Stimulated activated CD8-positive, alpha-beta memory T cell treated with anti-CD3 and anti-CD28 coated beads, Interleukin-4, amount 100 ng/mL, for 48 hours (primary cell): ENCODE measurements at regions not wholly inside any gene's neighbourhood (a gene's known extent, or its start where the extent isn't known, plus 50 kb on each side); places are given as distances from the start of the nearest gene placed in this dataset.
"Not testable (repeated sequence)": the region's sequence is repeated elsewhere in the genome, so short reads cannot be mapped to it uniquely, and the experiment has no call there.

Experiments
- DNase-seq: peaks from one replicate; pipeline ENCODE4 v3.0.0-alpha.2; 2020

DNA sequence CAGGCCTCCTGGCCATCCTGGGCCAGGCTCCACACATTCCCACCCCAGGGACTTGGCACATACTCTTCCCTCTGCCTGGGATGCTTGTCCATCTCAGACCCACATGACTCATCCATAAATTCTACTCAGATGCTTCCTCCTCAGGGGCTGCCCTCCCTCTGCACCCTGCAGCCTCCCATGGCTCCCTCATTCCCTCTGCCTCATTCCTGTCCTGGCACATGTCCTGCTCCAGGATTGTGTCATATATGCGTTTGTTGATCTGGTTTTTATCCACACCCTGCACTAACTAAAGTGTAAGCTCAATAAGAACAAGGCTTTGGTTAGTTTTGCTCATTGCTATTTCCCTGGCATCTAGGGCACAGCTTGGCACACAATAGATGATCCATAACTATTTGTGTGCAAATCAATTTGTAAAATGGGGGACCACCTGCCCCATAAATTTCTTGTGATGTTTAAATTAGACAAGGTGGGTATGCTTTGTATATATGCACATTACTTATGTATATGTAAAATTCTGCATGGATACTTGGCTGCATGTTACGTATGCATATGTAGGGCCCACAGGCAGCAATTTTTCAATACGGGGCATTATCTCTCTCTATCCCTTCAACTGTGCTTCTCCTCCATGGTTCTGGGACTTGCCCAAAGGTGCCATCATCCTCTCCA, 191.4 kb downstream of the PTPRU start:
- no peak for DNase-seq

DNA sequence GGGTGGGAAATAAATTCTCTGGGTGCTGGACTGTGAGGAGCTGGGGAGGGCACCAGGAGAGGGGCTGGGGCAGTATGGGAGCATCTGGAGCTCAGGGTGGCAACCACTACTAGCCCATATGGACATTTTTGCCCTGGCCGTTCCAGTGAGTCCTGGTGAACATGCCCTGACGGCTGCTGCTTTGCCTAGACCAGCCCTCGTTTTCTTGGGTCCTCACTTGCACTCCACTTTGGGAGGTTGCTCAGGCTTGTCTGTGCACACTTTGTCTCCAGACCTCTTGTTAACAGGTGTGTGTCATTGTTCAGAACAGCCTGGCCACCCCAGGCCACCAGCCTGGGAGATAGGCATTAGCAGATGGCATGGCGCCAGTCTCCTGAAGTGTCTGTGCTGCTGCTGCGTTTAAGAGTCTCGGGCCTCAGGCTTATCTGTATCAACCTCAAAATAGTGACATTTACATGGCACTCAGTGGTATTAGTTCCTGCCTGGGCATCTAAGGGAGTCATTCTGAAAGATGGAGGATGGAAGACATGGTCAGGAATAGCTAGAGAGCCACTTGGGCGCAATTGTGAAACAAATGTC, 190.5 kb downstream of the PTPRU start:
- no peak for DNase-seq

DNA sequence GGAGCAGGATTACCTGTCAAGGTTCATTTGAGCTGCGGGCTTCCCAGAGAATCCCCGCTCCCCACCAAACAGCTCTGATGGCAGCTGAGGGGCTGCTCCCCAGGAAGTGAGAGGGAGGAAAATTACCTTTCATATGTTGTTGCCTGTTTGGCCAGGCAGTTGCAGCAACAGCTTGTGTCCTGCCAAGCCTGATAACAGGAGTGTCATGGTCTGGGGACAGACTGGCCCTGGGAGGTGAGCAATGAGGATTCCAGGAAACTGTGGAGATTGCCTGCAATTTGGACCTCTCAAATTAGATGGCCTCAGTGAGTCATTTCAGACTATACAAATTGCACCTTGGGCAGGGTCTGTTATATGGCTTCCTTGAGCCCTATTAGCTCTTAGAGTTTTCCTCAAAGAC, 189.3 kb downstream of the PTPRU start:
- DNase-seq = no peak

- no peak for DNase-seq
Measured at GRCh38 chr1:29424266-29424665, 187.9 kb downstream of the PTPRU start.

DNA sequence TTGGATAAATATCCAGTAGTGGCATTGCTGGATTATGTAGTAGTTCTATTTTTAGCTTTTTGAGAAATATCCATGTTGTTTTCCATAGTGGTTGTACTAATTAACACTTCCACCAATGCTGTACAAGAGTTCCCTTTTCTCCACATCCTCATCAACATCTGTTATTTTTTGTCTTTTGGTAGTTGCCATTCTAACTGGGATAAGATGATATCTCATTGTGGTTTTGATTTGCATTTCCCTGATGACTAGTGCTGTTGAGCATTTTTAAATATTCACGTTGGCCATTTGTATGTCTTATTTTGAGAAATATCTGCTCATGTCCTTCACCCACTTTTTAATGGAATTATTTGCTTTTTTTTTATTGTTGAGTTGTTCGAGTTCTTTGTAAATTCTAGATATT, 183.9 kb downstream of the PTPRU start:
- DNase-seq = no peak

GRCh38 chr1:29417971-29418370, 181.6 kb downstream of the PTPRU start:
- DNase-seq = no peak

GRCh38 chr1:29417147-29417858, 181.0 kb downstream of the PTPRU start:
- no peak for DNase-seq

- DNase-seq = no peak
Measured at GRCh38 chr1:29416267-29417146, 180.2 kb downstream of the PTPRU start.

- no peak for DNase-seq
Measured at GRCh38 chr1:29415861-29416260, 179.5 kb downstream of the PTPRU start.

DNA sequence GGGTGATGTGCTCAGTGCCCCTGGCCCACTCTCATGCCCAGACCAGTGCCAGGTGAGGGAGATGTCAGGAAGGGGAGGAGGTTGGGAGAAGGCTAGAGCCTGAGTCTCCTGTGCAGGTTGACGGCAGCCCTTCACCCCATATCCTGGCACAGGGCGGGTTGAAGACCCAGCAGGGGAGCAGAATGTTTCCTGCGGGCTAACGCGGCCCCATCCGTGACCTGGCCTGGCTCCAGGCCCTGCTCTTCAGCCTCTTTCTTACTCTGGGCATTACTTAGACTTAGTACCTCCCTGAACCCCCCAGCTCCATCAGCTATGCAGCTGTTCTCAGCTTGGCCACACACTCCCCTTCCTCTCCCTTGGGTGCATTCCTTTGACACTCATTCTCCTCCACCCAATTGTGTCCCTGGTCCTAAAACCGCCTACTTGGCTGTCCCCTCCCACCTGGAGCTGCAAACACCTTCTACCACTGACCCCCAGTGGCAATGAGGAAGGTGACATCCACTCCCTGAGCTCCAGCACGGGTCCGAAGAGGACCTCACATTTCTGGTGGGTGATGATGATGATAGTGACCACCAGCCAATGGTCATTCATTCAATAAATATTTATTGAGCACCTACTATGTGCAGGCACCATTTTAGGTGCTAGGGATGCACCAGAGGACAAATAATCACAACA, 179.0 kb downstream of the PTPRU start:
- DNase-seq = no peak

DNA sequence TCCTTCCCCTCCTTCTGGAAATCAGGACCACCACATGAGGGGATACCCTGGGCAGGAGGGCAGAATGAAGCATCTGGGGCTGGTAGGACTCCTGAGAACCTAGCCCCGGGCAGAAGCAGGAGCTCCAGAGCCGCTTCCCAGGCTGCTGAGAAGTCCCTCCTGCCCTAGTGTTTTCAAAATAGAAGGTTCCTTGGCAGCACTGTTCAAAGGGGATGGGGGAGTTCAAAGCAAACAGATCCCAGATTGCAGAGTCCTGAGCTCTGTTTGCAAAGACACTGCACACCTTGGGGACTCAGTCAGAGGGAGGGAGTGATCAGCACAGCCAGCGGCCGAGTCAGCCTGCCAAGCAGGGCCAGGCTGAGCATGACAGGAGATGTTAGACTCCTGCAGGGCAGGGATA, 177.8 kb downstream of the PTPRU start:
- no peak for DNase-seq

DNA sequence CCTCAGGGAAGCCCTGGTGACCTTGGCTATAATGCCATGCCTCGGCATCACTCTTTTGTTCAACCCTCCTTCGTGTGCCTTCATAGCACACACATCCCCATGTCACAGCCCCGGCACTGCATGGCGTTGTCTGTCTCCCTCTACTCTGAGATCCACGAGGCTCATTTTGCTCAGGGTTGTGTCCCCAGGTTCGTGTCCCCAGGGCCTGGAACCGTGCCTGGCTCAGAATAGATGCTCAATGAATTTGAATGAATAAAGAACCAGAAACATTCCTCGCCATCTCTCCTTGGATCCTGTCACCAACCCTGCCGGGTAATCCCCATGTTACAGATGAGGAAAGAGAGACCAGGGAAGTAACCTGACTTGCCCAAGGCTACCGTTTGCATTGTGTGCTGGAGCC, 177.3 kb downstream of the PTPRU start:
- no peak for DNase-seq

DNA sequence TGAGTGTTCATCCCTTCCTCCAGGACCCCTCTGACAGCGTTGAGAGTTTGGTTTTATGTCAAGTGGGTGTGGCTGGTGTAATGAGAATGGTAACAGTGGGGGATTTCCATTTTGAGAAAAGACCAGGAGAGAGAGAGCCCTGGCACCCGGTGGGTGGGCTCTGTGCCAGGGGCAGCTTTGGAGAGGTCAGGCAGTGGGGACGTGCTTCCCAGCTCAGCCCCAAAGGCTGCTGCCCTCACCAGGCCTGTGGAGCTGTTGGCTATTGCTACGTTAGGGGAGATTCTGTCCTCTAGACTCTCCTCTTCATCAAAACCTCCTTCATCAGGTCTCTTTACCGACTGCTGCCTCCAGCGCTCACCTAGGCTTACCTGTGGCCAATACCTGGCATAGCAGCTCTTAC, 176.3 kb downstream of the PTPRU start:
- no peak for DNase-seq

DNA sequence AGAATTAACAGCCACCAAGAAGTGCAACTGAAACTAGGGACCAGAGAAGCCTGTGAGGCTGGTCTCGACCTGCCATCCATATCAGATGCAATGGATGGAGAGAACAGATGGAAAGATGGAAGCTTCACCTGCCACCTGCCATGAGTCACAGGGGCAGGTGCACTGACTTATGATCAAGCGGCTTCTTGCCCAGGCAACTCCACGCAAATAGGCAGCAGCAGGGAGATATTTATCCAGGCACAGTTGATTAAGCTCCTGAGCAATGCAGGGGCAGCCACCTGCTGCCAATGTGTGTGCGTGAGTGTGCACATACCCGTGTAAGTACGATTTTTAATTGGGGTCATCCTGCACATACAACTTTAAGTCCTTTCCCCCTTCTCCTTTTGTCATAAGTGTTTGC, 174.2 kb downstream of the PTPRU start:
- DNase-seq = no peak

DNA sequence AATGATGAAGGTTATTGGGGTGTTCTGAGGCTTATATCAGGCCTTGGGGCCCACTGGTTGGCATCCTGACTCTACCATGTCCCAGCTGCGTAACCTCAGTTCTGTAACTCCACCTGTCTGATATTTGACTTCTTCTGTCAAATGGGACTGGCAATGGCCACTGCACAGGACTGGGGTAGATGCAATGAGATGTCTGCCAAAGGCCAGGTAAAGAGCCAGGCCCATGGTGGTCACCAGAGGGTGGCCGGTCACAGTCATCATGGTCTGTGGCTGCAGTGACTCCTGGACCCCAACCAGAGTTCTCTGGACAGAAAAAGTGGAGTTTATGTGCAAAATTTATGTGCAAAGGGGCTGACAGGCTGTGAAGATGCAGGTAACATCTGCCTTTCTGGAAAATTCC, 173.3 kb downstream of the PTPRU start:
- no peak for DNase-seq

GRCh38 chr1:29408831-29409605, 172.7 kb downstream of the PTPRU start:
- DNase-seq = no peak

DNA sequence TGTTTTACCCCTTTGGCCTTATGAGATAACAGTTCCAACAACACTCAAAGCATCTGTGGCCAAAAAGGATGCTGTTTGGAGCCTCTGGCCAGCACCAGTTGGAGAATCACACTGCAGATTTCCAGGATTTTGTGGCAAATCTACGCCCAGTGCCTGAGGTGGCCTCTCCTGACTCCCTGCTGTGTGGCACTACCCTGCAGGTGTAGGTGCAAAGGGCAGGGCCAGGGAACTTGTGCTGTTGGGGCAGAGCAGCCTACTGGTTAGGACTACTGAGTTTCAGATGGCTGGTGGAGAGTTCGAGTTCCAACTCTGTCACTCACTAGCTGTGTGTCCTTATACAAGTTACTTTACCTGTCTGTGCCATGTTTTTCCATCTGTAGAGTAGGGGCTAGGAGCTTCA, 170.5 kb downstream of the PTPRU start:
- no peak for DNase-seq

DNA sequence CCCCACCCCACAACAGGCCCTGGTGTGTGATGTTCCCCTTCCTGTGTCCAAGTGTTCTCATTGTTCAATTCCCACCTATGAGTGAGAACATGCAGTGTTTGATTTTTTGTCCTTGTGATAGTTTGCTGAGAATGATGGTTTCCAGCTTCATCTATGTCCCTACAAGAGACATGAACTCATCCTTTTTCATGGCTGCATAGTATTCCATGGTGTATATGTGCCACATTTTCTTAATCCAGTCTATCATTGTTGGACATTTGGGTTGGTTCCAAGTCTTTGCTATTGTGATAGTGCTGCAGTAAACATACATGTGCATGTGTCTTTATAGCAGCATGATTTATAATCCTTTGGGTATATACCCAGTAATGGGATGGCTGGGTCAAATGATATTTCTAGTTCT, 163.9 kb downstream of the PTPRU start:
- not testable (repeated sequence) for DNase-seq

GRCh38 chr1:29399465-29399864, 163.1 kb downstream of the PTPRU start:
- no peak for DNase-seq

- DNase-seq = no peak
Measured at GRCh38 chr1:29398431-29398830, 162.1 kb downstream of the PTPRU start.

DNA sequence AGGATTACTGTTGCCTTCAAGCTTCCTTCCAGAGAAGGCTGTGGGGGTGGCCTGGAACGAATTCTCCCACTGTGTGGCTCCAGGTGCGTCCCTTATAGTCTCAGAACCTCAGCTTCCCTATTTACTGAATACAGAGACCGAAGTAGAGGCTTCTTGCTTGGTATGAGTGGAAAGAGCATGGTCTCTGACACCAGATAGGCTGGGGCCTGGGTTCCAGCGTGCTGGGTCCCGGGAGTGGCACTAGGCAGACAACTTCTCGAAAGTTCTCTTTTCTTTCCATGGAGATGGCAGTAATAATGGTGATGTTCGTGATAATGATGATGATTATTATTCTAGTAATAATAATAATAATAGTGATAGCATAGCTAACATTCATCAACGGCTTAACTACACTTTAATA, 161.7 kb downstream of the PTPRU start:
- no peak for DNase-seq

GRCh38 chr1:29397256-29397590, 160.9 kb downstream of the PTPRU start:
- DNase-seq = no peak
